ENCODE measurements at regions not wholly inside any gene's neighbourhood (a gene's known extent, or its start where the extent isn't known, plus 50 kb on each side); places are given as distances from the start of the nearest gene placed in this dataset.

DNA sequence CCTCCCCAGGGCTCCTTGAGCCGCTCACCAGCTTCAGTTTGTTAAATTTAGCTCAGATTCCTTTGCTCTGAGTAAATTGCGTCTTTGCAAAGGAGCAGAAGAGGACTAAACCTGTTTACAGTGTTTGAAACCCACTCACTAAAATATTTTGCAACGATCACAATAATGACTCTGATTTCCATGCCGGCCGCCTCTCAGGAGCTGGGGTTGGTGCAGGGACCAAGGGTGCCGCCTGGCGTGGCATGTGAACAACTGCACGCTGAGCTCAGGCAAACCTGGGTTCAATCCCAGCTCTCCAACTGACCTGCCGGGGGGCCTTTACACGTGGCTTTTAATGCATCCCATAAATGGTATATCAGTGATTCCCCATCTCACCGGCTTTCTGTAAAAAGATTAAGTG lies 68.7 kb upstream of the CACNA1A start:
- in situ Hi-C loops (cut with HindIII; ENCODE audit: low pct_ligation_motif_present, low pct_unique_long_range_greater_than_20kb, low sequenced_read_pairs) = no loop called here
- no peak for DNase-seq

DNA sequence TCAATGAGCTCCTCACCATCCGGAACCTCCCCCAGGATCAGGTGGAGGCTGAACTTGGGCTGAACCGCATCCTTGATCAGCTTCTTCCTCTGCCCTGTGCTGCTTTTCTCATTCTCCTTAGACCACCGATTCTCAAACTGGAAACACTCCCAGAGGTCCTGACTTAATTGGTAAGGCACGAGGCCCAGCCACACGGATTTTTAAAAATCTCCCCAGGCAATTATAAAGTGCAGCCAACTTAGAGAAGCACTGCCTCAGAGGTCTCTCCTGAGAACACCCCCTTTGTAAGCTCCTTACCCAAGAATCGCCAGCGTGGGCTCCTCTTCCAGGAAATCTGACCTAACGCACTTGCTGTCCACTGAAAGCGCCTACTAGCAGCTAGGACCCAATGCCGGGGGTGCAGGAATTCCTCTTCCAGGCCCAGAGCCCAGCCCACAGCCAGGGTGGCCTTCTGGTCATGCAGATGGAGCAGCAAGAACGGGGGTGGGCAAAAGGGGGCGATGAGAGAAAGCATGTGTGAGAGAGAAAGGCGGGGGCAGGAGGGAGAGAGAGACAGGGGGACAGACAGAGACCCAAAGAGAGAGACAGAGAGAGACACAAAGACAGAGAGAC lies 66.9 kb upstream of the CACNA1A start:
- in situ Hi-C loops (cut with HindIII; ENCODE audit: low pct_ligation_motif_present, low pct_unique_long_range_greater_than_20kb, low sequenced_read_pairs) = no loop called here
- no peak for DNase-seq

DNA sequence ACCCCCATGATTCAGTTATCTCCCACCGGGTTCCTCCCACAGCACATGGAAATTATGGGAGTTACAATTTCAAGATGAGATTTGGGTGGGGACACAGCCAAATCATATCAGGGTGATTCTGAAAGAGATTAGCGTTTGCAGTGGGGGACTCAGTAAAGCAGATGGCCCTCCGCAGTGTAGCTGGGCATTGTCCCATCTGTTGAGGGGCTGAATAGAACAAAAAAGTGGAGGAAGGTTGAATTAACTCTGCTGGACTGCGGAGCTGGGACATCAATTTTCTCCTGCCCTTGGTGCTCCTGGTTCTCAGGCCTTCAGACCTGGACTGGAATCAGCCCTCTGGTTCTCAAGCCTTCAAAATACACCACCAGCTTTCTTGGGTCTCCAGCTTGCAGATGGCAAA lies 55.2 kb upstream of the CACNA1A start:
- in situ Hi-C loops (cut with HindIII; ENCODE audit: low pct_ligation_motif_present, low pct_unique_long_range_greater_than_20kb, low sequenced_read_pairs) = no loop called here

DNA sequence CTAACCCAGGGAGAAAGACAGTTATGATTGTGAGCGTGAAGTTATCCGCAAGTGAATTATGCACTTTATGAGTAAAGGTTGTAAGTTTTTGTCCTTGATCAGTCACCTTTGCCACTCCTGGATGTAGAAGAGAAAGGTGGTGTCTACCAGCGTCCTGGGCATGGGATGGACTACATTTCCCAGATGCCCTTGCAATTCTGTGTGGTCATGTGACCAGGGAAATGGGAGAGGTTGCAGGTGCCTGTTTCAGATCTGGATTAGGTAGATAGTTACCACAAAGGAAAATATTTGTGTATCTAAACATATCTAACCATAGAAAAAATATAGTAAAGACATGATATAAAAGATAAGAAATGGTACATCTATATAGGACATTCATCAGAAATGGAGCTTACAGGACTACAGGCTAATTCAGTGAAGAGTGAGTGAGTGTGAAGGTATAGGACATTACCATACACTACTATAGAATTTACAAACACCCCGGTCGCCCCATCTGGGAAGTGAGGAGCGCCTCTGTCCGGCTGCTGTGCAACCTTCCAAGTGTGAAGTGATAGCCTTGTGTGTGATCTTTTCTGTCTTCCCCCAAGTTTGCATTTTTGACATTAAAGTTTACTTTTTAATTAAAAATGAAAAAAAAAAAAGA lies 51.6 kb upstream of the CACNA1A start:
- no peak for DNase-seq
- in situ Hi-C loops (cut with HindIII; ENCODE audit: low pct_ligation_motif_present, low pct_unique_long_range_greater_than_20kb, low sequenced_read_pairs) = no loop called here

More for the DNA sequence above, 55.2 kb upstream of the CACNA1A start:
- DNase-seq = no peak

DNA sequence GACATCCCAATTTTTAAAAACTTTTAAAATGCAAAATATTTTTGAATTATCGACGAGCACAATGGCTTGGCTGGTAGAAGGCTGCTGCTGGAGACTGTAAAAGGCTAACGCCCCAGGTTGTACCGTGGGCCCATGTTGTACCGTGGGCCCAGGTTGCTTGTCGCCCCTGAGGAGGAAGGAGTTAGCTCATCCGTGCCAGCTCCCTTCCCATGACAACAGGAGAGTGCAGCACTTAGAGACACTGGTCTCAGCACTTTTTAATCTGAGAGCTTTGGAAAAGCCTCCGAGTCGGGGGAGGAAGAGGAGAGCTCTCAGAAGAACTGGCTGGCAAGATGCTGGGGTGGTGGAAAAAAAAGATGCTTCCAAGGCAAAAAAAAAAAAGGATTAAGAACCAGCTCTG lies 50.3 kb upstream of the CACNA1A start:
- DNase-seq = no peak
- in situ Hi-C loops (cut with HindIII; ENCODE audit: low pct_ligation_motif_present, low pct_unique_long_range_greater_than_20kb, low sequenced_read_pairs) = no loop called here

Measured in ACHN (cell line).